HEK293 (cell line): ENCODE measurements at regions not wholly inside any gene's neighbourhood (a gene's known extent, or its start where the extent isn't known, plus 50 kb on each side); places are given as distances from the start of the nearest gene placed in this dataset.

ENCODE experiments used
- CTCF ChIA-PET: fragments of 350-600 bp; formaldehyde crosslinking; extraction: SDS; loops from one replicate; lab custom pipeline; 2021; ENCODE audit warnings: antibody characterized with exemption; lab: Yijun Ruan, JAX
- POLR2A ChIA-PET: fragments of 300-600 bp; formaldehyde crosslinking; extraction: SDS; loops from one replicate; lab custom pipeline; 2020; ENCODE audit warnings: antibody characterized with exemption, inconsistent platforms; lab: Yijun Ruan, JAX
- H3K27ac ChIP-seq: fragments of 200-500 bp; sonication (Bioruptor generic); 2 replicates; pipeline ENCODE4 v1.5.1; 2014; ENCODE audit warnings: low read depth, low read length, control low read depth, inconsistent platforms; ENCODE audit errors: extremely low read depth
- H3K36me3 ChIP-seq, 2 experiments: fragments of 200-500 bp in 1 of 2; sonication (Bioruptor generic) in 1 of 2; 1 replicate in 1 of 2; 2 replicates in 1 of 2; pipeline ENCODE4 v1.5.1; 2014 to 2017; ENCODE audit warnings: inconsistent platforms in 2 of 2, low read length in 2 of 2; ENCODE audit not compliant: control insufficient read depth in 2 of 2, insufficient read depth in 1 of 2
- H3K4me1 ChIP-seq: fragments of 200-500 bp; sonication (Bioruptor generic); 2 replicates; pipeline ENCODE4 v1.5.1; 2014; ENCODE audit warnings: mild to moderate bottlenecking, low read length, inconsistent platforms; ENCODE audit not compliant: control insufficient read depth, insufficient read depth
- H3K4me3 ChIP-seq: 2 replicates; pipeline ENCODE4 v1.5.1; 2011; ENCODE audit warnings: low read depth, mild to moderate bottlenecking, control low read depth, low read length, moderate library complexity
- H3K9me3 ChIP-seq: fragments of 200-500 bp; sonication (Bioruptor generic); 2 replicates; pipeline ENCODE4 v1.5.1; 2014; ENCODE audit warnings: low read depth, low read length, inconsistent platforms; ENCODE audit not compliant: control insufficient read depth, insufficient read depth
- GLIS1 ChIP-seq: fragments of 450-650 bp; formaldehyde crosslinking; IDR thresholded peaks from 2 replicates; pipeline ENCODE4 v1.5.1; 2016; ENCODE audit warnings: missing biosample characterization, missing genetic modification characterization
- IKZF3 ChIP-seq: fragments of 450-650 bp; IDR thresholded peaks from 2 replicates; pipeline ENCODE4 v1.5.0; 2018; ENCODE audit warnings: missing biosample characterization, mild to moderate bottlenecking, missing genetic modification characterization, moderate library complexity
- PRDM1 ChIP-seq: fragments of 450-650 bp; formaldehyde crosslinking; IDR thresholded peaks from 2 replicates; pipeline ENCODE4; 2016; ENCODE audit warnings: missing biosample characterization, missing genetic modification characterization
- SCRT2 ChIP-seq: fragments of 450-650 bp; formaldehyde crosslinking; IDR thresholded peaks from 2 replicates; pipeline ENCODE4 v1.5.1; 2016; ENCODE audit warnings: missing biosample characterization, missing genetic modification characterization
- SP7 ChIP-seq: fragments of 450-650 bp; formaldehyde crosslinking; IDR thresholded peaks from 2 replicates; pipeline ENCODE4 v1.5.1; 2016; ENCODE audit warnings: missing biosample characterization, missing genetic modification characterization
- TRIM28 ChIP-seq: IDR thresholded peaks from 2 replicates; pipeline ENCODE4 v1.6.1; 2011; ENCODE audit warnings: low read length, control low read depth, borderline replicate concordance
- WT1 ChIP-seq: fragments of 450-650 bp; formaldehyde crosslinking; IDR thresholded peaks from 2 replicates; pipeline ENCODE4 v1.5.1; 2016; ENCODE audit warnings: missing biosample characterization, missing genetic modification characterization
- YY1 ChIP-seq: fragments of 450-650 bp; formaldehyde crosslinking; IDR thresholded peaks from 2 replicates; pipeline ENCODE4 v1.5.1; 2018; ENCODE audit warnings: missing biosample characterization, missing genetic modification characterization
- ZBTB17 ChIP-seq: fragments of 450-650 bp; formaldehyde crosslinking; IDR thresholded peaks from 2 replicates; pipeline ENCODE4 v1.5.1; 2016; ENCODE audit warnings: missing biosample characterization, missing genetic modification characterization
- ZBTB8A ChIP-seq: fragments of 450-650 bp; formaldehyde crosslinking; IDR thresholded peaks from 2 replicates; pipeline ENCODE4 v1.5.1; 2016; ENCODE audit warnings: missing biosample characterization, missing genetic modification characterization
- ZNF146 ChIP-seq: fragments of 450-650 bp; formaldehyde crosslinking; IDR thresholded peaks from 2 replicates; pipeline ENCODE4 v1.5.1; 2016; ENCODE audit warnings: missing biosample characterization, missing genetic modification characterization
- ZNF157 ChIP-seq: fragments of 450-650 bp; formaldehyde crosslinking; IDR thresholded peaks from 2 replicates; pipeline ENCODE4 v1.5.1; 2016; ENCODE audit warnings: missing biosample characterization, missing genetic modification characterization
- ZNF19 ChIP-seq: fragments of 450-650 bp; formaldehyde crosslinking; IDR thresholded peaks from 2 replicates; pipeline ENCODE4; 2016; ENCODE audit warnings: missing biosample characterization, missing genetic modification characterization, low read depth
- ZNF311 ChIP-seq: fragments of 450-650 bp; formaldehyde crosslinking; IDR thresholded peaks from 2 replicates; pipeline ENCODE4 v1.5.1; 2017; ENCODE audit warnings: missing biosample characterization, missing genetic modification characterization, borderline replicate concordance
- ZNF354C ChIP-seq: fragments of 450-650 bp; formaldehyde crosslinking; IDR thresholded peaks from 2 replicates; pipeline ENCODE4 v1.5.1; 2016; ENCODE audit warnings: missing biosample characterization, missing genetic modification characterization, low read depth, borderline replicate concordance
- ZNF37A ChIP-seq: fragments of 450-650 bp; IDR thresholded peaks from 2 replicates; pipeline ENCODE4 v1.5.1; 2018; ENCODE audit warnings: missing biosample characterization, missing genetic modification characterization
- ZNF473 ChIP-seq: fragments of 450-650 bp; formaldehyde crosslinking; IDR thresholded peaks from 2 replicates; pipeline ENCODE4 v1.5.1; 2017; ENCODE audit warnings: missing biosample characterization, missing genetic modification characterization
- ZNF529 ChIP-seq: fragments of 450-650 bp; formaldehyde crosslinking; IDR thresholded peaks from 2 replicates; pipeline ENCODE4 v1.5.1; 2017; ENCODE audit warnings: missing genetic modification characterization, missing biosample characterization; ENCODE audit not compliant: insufficient replicate concordance
- ZNF560 ChIP-seq: fragments of 450-650 bp; formaldehyde crosslinking; IDR thresholded peaks from 2 replicates; pipeline ENCODE4 v1.5.1; 2017; ENCODE audit warnings: missing biosample characterization, missing genetic modification characterization, borderline replicate concordance
- ZNF600 ChIP-seq: fragments of 450-650 bp; formaldehyde crosslinking; IDR thresholded peaks from 2 replicates; pipeline ENCODE4 v1.5.1; 2016; ENCODE audit warnings: missing biosample characterization, missing genetic modification characterization
- ZNF654 ChIP-seq: fragments of 450-650 bp; formaldehyde crosslinking; IDR thresholded peaks from 2 replicates; pipeline ENCODE4 v1.5.1; 2016; ENCODE audit warnings: low read depth, missing biosample characterization, missing genetic modification characterization
- ZNF658 ChIP-seq: fragments of 450-650 bp; formaldehyde crosslinking; IDR thresholded peaks from 2 replicates; pipeline ENCODE4; 2016; ENCODE audit warnings: missing biosample characterization, missing genetic modification characterization
- ZNF664 ChIP-seq: fragments of 450-650 bp; formaldehyde crosslinking; IDR thresholded peaks from 2 replicates; pipeline ENCODE4 v1.5.1; 2016; ENCODE audit warnings: missing biosample characterization, missing genetic modification characterization
- ZNF830 ChIP-seq: fragments of 450-650 bp; IDR thresholded peaks from 2 replicates; pipeline ENCODE4 v1.5.0; 2018; ENCODE audit warnings: missing biosample characterization, missing genetic modification characterization, low read depth, mild to moderate bottlenecking, moderate library complexity
- TF ChIP-seq, protein P1 (sequence below): fragments of 450-650 bp; formaldehyde crosslinking; IDR thresholded peaks from 2 replicates; pipeline ENCODE4 v1.5.1; 2016; ENCODE audit warnings: missing biosample characterization, missing genetic modification characterization, low read depth
- TF ChIP-seq, protein P2 (sequence below): sonication (generic); formaldehyde crosslinking; IDR thresholded peaks from 2 replicates; pipeline ENCODE4 v1.8.1; 2022; ENCODE audit warnings: mild to moderate bottlenecking, moderate library complexity, missing genetic modification reagents
- TF ChIP-seq, protein P3 (sequence below): fragments of 450-650 bp; formaldehyde crosslinking; IDR thresholded peaks from 2 replicates; pipeline ENCODE4 v1.5.1; 2017; ENCODE audit warnings: missing biosample characterization, missing genetic modification characterization

DNA sequence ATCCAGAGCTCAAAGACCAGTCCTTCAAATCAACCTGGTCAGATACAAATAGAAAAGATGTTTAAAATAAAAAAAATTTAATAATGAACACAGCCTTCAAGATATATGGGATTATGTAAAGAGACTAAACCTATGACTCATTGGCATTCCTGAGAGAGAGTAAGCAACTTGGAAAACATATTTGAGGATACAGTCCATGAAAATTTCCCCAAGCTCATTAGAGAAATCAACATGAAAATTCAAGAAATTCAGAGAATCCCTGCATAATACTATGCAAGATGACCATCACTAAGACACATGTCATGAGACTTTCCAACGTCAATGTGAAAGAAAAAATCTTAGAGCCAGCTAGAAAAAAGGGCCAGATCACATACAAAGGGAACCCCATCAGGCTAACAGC lies 512.9 kb upstream of the PTGER4 start:
- Histone ChIP-seq H3K36me3 (no peaks in the 10 kb centered on the region), H3K27ac (no peak overlapping the region), H3K9me3 (no peaks in the 10 kb centered on the region), H3K4me3 (no peak overlapping the region), H3K4me1 (no peaks in the 10 kb centered on the region)
- ChIA-PET POLR2A (no interaction called here), CTCF (interaction anchor here (0.6 kb wide), 1 partner anchor 522 kb away, joined by 3 read pairs; no protein-coding TSS in a partner anchor)
- TF ChIP-seq IKZF3 (tag by site-specific recombination), result no peak
- TF ChIP-seq, protein P1, sequence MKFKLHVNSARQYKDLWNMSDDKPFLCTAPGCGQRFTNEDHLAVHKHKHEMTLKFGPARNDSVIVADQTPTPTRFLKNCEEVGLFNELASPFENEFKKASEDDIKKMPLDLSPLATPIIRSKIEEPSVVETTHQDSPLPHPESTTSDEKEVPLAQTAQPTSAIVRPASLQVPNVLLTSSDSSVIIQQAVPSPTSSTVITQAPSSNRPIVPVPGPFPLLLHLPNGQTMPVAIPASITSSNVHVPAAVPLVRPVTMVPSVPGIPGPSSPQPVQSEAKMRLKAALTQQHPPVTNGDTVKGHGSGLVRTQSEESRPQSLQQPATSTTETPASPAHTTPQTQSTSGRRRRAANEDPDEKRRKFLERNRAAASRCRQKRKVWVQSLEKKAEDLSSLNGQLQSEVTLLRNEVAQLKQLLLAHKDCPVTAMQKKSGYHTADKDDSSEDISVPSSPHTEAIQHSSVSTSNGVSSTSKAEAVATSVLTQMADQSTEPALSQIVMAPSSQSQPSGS (tag by site-specific recombination), result no peak
- TF ChIP-seq SP7 (tag by site-specific recombination), result no peak
- no peak for TF ChIP-seq ZNF157 (tag by site-specific recombination)
- no peak for TF ChIP-seq ZNF600 (tag by site-specific recombination)
- TF ChIP-seq ZNF37A (tag by site-specific recombination), result no peak
- TF ChIP-seq ZNF658 (tag by site-specific recombination), result no peak
- TF ChIP-seq GLIS1 (tag by site-specific recombination), result no peak

DNA sequence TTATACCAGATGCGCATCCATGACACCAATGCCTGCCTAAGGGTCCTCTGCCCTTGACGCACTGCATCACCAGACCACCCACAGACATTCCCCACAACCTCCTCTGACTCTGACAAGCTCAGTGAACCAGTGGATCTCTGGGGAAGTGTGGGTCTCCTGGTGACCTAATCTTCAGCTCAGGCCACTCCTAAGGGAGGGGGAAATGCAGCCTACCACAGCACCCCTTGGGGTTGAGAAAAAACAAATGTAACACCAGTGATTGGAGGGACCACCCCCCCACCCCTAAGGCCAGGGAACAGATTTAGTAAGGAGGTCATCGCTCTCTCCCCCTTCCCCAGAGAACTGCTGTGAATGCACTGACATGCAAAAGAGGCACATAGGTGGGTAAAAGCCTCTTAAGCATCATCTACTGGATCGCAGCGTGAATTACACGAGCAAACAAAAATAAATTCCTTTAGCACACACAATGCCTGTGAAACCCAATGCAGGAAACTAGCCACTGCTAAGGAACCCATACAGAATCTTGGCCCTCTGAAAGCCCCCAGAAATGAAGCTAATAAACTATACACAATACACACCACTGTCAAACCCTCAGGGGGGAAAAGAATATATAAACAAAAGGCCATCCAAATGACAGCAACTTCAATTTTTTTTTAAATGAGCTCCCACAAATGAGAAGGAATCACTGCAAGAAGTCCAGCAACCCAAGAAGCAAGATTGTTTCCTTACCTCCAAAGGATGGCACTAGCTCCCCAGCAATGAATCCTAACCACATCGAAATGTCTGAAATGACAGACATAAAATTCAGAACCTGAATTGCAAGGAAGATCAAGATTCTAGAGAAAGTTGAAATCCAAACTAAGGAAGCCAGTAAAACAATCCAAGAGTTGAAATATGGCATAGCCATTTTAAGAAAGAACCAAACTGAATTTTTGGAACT lies 513.7 kb upstream of the PTGER4 start:
- CTCF ChIA-PET, result no interaction called here

DNA sequence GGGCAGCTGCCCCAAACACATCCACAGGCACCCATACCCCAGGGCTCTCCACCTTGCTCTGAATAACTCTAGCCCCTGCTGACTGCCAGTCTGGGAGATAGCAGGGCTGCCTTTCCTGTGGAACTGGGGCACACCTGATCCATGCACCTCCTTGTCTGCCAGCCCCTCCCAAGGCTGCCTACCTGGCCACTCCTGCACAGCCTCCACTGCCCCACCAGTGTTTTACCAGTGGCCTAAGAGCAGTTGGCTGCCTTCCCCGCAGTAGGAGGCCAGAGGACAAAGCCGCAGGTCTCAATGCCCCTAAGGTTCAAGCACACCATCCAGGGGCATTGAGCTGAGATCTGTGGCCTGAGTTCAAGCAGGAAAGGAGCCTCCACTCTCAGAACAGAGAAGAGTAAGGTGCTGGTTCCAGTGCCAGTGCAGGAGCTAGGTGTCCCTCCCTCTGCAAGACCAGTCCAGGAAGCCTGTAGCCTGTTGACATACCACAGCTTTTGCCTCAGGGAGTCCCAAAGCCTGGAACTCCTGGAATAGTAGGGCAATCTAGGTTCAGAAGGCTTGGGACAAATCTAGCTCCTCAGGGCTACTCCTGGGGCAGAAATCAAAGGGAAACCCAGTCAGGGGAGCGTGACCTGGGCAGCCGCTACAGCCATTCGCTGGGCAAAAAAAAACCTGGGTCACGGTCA lies 514.5 kb upstream of the PTGER4 start:
- Histone ChIP-seq H3K27ac (no peak overlapping the region), H3K4me3 (no peak overlapping the region), H3K9me3 (no peaks in the 10 kb centered on the region), H3K36me3 (no peaks in the 10 kb centered on the region), H3K4me1 (no peaks in the 10 kb centered on the region)
- POLR2A ChIA-PET, result no interaction called here
- CTCF ChIA-PET, result no interaction called here
- TF ChIP-seq, protein P2, sequence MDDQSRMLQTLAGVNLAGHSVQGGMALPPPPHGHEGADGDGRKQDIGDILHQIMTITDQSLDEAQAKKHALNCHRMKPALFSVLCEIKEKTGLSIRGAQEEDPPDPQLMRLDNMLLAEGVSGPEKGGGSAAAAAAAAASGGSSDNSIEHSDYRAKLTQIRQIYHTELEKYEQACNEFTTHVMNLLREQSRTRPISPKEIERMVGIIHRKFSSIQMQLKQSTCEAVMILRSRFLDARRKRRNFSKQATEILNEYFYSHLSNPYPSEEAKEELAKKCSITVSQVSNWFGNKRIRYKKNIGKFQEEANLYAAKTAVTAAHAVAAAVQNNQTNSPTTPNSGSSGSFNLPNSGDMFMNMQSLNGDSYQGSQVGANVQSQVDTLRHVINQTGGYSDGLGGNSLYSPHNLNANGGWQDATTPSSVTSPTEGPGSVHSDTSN (CRISPR knock-in tag), result no peak
- no peak for TF ChIP-seq ZNF146 (tag by site-specific recombination)
- no peak for TF ChIP-seq ZNF560 (tag by site-specific recombination)
- TF ChIP-seq ZNF529 (tag by site-specific recombination), result no peak
- TF ChIP-seq ZNF664, result no peak
- no peak for TF ChIP-seq ZBTB17 (tag by site-specific recombination)
- no peak for TF ChIP-seq ZNF654 (tag by site-specific recombination)
- TF ChIP-seq TRIM28, result no peak

More for the DNA sequence above, 513.7 kb upstream of the PTGER4 start:
- H3K27ac ChIP-seq, result no peak overlapping the region
- POLR2A ChIA-PET, result no interaction called here
- no peak for TF ChIP-seq YY1
- no peak for TF ChIP-seq ZNF473 (tag by site-specific recombination)
- no peak for TF ChIP-seq ZBTB8A
- TF ChIP-seq, protein P3, sequence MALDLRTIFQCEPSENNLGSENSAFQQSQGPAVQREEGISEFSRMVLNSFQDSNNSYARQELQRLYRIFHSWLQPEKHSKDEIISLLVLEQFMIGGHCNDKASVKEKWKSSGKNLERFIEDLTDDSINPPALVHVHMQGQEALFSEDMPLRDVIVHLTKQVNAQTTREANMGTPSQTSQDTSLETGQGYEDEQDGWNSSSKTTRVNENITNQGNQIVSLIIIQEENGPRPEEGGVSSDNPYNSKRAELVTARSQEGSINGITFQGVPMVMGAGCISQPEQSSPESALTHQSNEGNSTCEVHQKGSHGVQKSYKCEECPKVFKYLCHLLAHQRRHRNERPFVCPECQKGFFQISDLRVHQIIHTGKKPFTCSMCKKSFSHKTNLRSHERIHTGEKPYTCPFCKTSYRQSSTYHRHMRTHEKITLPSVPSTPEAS (tag by site-specific recombination), result no peak
- TF ChIP-seq ZNF830 (tag by site-specific recombination), result no peak
- no peak for TF ChIP-seq SCRT2 (tag by site-specific recombination)
- TF ChIP-seq ZNF354C, result no peak
- TF ChIP-seq ZNF311, result no peak
- TF ChIP-seq, protein P1 (tag by site-specific recombination), result no peak
- no peak for TF ChIP-seq PRDM1 (tag by site-specific recombination)
- TF ChIP-seq WT1 (tag by site-specific recombination), result no peak
- TF ChIP-seq ZNF19 (tag by site-specific recombination), result no peak
- no peaks in the 10 kb centered on the region for H3K4me1 ChIP-seq
- no peaks in the 10 kb centered on the region for H3K36me3 ChIP-seq
- no peak overlapping the region for H3K4me3 ChIP-seq
- H3K9me3 ChIP-seq, result no peaks in the 10 kb centered on the region
